HG02623 (cell line): ENCODE measurements at regions not wholly inside any gene's neighbourhood (a gene's known extent, or its start where the extent isn't known, plus 50 kb on each side); places are given as distances from the start of the nearest gene placed in this dataset.
"Not testable (repeated sequence)": the region's sequence is repeated elsewhere in the genome, so short reads cannot be mapped to it uniquely, and the experiment has no call there.

Experiments used
- ATAC-seq: cut with Tn5 transposase; IDR thresholded peaks from one replicate; pipeline ENCODE4 v1.9.1; 2021; ENCODE audit warnings: moderate library complexity; ENCODE audit not compliant: unreplicated experiment

GRCh38 chr9:72433616-72434267 is 68.7 kb upstream of the ZFAND5 start:
- ATAC-seq: not testable (repeated sequence)

GRCh38 chr9:72431036-72431435 is 66.0 kb upstream of the ZFAND5 start:
- ATAC-seq: no peak

GRCh38 chr9:72428329-72428728 is 63.3 kb upstream of the ZFAND5 start:
- ATAC-seq: no peak

GRCh38 chr9:72427801-72428200 is 62.8 kb upstream of the ZFAND5 start:
- ATAC-seq: no peak

- ATAC-seq: no peak
These were observed 59.1 kb upstream of the ZFAND5 start for GRCh38 chr9:72424131-72424530.

- ATAC-seq: no peak
These were observed 57.2 kb upstream of the ZFAND5 start for GRCh38 chr9:72422214-72422613.

- ATAC-seq: no peak
These were observed 55.8 kb upstream of the ZFAND5 start for GRCh38 chr9:72420783-72421182.

- ATAC-seq: no peak
These were observed 50.9 kb upstream of the ZFAND5 start for GRCh38 chr9:72415948-72416347.

- peak; percentile 58 for ATAC-seq
These were observed 50.2 kb upstream of the ZFAND5 start for GRCh38 chr9:72415163-72415562.
